T-helper 2 cell (primary cell): ENCODE measurements at regions not wholly inside any gene's neighbourhood (a gene's known extent, or its start where the extent isn't known, plus 50 kb on each side); places are given as distances from the start of the nearest gene placed in this dataset.
"Not testable (repeated sequence)": the region's sequence is repeated elsewhere in the genome, so short reads cannot be mapped to it uniquely, and the experiment has no call there.

Experiments used
- DNase-seq, 5 experiments: peaks; one replicate each; pipeline versions ENCODE4 v3.0.0 to v3.0.0-alpha.2; 2012 to 2022

DNA sequence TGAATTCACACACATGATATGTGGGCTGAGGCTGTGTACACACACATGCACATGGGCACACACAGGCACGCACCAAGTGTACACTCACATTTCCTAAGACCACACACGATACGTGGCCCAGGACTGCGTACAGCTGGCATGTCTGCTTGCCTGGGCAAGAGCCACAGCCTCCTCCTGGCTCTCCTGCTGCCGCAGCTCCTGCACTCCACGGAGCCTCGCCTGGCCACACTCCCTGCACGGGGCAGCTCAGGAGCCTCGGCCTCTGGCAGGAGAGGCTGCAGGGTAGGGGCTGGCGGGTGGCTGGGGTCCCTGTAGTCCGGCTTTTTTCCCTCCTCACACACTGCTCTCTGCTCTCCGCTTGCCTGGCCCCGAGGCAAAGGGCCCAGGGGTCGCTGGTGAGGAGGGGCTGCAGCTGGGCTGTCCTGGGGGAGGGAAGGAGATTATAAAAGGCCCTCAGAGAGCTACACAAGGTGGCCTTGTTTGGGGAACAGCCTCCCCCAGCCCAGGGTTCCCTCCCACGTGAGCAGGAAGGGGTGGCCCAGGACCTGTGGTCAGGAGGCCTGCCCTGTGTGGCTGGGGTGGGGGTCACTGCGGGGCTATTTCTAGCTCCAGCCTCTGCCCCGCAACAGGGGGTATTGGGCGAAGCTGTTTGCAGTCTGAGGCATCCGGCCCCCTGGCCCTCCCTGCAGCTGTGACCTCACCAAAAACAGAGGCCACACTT is 89.0 kb upstream of the SFSWAP start:
- DNase-seq: no peak

DNA sequence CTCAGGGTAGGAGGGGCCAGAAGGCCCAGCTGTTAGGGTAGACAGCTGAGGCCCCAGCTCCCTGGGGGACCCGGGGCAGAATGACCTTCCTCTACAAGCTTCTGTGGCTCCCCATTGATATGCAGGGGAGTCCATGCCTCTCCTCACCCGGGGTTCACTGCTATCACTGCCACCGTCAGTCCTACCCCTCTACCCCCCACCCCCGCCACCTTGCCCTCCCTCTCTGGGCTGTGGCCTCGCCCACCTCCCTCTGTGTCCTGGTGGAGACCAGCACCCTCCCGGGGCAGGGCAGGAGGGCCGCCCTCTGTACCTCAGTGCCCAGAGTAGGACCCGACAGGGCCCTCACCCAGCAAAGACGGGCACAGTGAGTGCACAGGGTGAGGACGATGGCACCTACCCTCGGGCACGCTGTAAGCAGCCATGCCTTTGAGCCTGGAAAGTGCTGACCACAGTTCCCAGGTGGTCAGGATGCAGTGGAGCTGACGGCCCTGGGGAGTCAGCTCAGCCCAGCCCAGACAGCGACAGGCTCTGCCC is 88.4 kb upstream of the SFSWAP start:
- DNase-seq: no peak

- DNase-seq: not testable (repeated sequence)
Observed at GRCh38 chr12:131623404-131624368, 87.2 kb upstream of the SFSWAP start.

GRCh38 chr12:131624369-131624739 is 86.5 kb upstream of the SFSWAP start:
- not testable (repeated sequence) for DNase-seq

DNA sequence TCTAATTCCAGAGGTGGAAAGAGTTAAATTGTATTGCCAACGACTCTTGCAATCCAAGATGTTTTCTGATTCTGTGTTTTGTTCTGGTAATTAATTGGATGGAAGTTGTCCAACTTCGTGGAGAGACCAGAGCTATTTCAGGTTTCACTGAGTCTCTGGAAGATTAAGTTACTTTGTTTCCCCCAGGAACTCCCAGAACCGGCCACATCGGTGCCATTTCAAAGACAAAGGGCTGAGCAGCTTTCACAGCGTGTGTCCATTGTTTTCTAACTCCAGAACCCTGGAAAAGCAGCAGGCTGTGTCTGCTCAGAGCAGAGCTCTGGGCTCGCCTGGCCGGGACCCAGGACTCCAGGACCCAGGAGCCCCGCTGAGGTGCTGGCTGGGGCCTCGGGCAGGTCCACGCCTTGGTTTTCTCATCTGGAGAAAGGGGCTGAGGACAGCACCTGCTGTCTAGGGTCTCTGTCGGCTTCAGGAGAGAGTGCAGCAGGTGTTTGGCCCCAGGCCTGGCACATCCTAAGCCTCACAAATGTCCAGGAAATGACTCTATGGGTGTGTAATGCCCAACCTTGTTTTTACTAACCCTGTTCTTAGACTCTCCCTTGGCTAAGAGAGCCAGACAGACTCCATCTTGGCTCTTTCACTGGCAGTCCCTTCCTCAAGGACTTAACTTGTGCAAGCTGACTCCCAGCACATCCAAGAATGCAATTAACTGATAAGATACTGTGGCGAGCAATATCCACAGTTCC is 86.0 kb upstream of the SFSWAP start:
- not testable (repeated sequence) for DNase-seq

GRCh38 chr12:131625966-131626722 is 84.7 kb upstream of the SFSWAP start:
- peak in 2 of 5 experiments; percentile 19 to 62 for DNase-seq

GRCh38 chr12:131627151-131628022 is 83.5 kb upstream of the SFSWAP start:
- peak in 3 of 5 experiments; percentile 46 to 76 (median 65) for DNase-seq

DNA sequence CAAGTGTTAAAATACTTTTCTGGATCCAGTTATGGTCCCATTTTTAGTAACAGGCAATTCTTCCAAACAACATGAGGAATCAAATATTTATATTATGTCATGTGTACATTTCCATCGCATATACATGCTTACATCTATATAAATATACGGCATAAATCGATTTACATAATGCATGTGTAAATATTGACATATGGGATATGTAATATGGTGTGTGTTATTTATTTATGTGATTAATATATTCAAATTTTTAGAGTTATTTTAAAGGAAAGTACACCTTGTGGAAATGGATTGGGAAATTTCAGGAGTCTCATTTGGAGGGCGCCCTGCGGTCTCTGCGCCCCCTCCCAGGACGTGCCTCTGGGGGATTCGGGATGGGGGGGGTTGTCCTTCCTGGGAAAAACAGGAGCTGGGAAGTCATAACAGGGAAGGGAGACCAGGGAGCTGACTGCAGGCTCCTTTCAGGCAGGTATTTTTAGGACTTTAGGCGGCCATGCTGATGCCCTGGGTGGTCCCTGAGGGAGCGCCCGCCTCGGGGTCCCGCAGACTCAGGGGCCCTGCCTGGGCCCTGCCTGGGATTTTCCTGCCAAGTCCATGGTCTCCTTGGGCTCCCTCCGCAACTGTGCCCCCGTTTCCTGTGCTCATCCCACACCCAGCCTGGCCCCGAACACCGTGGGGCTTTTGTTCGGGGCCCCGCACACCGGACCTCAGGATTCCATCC is 82.7 kb upstream of the SFSWAP start:
- no peak for DNase-seq

DNA sequence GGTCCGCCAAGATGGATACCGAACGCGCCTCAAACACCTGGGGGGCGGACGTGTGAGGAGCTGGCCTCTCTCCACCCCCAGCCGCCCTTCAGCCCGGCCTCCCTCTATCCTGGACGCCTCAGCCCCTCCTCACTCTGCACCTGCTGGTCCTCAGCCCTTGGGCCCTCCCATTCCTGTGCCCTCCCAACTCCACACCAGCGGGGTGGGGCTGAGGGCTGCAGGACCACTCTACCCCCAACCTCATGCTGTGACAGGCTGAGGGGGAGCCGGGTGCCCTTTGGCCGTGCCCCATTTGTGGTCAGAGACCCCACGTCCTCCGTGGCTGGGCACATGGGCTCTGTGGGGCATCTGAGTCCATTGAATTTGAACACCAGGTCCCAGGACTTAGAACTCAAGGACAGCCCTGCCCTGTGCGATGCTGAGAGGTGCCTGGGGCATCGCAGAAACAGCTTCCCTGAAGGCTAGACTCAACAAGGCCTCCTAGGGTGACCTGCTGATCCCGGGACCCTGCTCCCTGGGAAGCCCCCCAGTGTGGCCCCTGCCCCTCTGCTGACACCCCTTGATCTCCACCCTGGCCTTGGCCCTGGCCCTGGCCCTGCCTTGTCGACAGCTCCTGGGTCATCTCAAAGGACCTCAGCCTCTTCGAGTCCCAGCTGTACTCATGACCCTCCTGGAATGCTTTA is 82.0 kb upstream of the SFSWAP start:
- no peak for DNase-seq

DNA sequence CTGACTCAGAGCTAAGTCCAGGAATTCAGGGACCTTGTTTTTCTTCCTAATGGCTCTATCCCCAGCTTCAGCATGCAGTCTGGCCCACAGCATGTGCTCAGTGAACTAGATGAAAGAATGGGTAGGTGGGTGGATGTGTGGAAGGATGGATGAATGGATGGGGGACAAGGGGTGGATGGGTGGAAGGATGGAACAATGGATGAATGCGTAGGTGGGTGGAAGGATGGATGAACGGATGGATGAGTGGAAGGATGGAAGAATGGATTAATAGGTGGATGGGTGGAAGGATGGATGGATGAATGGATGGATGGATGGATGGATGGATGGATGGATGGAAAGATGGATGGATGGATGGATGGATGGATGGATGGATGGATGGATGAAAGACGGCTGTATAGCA is 79.7 kb upstream of the SFSWAP start:
- DNase-seq: no peak

- DNase-seq: not testable (repeated sequence)
Observed at GRCh38 chr12:131631889-131632651, 78.8 kb upstream of the SFSWAP start.

DNA sequence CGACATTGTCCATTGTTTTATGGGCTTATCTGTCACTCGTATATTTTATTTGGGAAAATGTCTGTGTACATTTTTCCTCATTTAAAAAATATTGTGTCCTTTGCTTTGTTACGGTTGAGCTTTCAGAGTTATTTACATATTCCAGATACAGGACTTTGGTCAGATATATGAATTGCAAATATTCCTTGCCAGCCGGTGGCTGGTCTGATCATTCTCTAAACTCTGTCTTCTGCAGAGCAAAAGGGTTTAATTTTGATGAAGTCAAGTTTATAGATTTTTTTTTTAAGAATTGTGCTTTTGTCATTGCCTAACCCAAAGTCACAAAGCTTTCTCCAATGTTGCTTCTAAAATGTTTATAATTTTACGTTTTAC is 78.3 kb upstream of the SFSWAP start:
- not testable (repeated sequence) for DNase-seq

GRCh38 chr12:131633610-131634009 is 77.3 kb upstream of the SFSWAP start:
- not testable (repeated sequence) for DNase-seq

DNA sequence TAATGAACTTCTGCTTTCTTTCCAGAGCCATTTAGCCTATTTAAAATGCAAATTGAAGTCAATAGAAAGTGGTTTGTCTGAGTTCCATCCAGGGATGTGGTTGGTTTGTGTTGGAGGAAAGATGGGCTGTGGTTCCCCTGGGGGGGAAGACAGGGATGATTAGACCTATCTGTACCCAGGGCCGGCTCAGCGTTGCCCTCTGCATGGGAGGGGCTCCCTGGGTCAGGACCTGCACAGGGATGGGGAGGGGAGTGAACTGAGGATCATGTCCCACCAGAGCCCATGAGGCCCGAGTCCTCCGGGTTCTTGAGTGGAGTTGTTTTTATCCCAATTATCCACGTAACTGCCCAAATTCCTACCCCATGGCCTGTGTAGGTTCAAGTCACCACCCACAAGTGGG is 76.9 kb upstream of the SFSWAP start:
- DNase-seq: no peak

- not testable (repeated sequence) for DNase-seq
Observed at GRCh38 chr12:131635012-131635411, 75.9 kb upstream of the SFSWAP start.

DNA sequence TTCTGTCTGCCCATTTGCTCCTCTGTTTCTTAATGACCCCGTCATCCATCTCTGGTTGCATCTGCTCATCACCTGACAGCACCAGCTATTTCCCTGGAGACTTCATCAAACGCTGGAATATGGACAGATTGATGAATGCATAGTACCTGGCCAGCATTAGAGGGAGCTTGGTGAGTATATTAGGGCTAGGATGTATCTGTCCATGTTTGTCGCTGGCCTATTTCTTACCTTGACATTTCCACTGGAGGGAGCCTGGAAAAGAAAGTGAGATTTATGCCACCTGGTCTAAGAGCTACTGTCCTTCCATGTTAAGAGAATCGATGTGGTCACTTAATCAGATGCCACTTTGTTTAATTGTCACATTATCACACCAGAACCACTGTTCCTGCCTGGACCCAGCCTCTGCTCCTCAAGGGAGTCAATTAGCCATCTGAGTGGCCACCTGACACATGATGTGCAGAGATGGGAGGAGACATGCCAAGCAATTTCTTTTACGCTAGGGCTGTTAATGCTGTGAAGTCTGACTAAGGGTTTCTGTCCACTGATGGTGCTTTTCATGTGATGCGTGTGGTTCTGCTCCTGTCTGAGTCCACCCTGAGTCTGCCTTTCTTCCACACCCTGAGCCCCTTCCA is 75.3 kb upstream of the SFSWAP start:
- no peak for DNase-seq

DNA sequence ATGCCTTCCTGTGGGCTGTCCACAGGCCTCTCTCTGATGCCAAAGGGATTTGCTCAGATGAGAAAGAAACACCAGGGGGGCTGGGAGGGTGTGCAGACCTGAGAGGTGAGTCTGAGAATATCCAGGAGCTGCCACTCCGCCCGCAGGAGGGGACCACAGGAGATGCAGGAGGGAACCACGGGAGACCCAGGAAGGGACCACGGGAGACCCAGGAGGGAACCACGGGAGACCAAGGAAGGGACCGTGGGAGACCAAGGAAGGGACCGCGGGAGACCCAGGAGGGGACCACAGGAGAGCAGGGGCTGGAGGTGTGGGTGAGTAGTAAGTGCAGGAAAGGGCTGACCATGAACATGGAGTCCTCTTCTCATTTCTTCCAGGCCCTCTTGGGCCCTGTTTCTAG is 74.6 kb upstream of the SFSWAP start:
- DNase-seq: no peak
